K562 (cell line): ENCODE measurements at regions not wholly inside any gene's neighbourhood (a gene's known extent, or its start where the extent isn't known, plus 50 kb on each side); places are given as distances from the start of the nearest gene placed in this dataset.

Source experiments
- ATAC-seq: fragments of 200-7000 bp; cut with Tn5 transposase; 3 replicates; pipeline ENCODE4 v1.9.1; 2020; ENCODE audit warnings: moderate library complexity
- BruUV-seq: library from RNA; stranded (reverse); fragments of 400-500 nt; replicated peaks from 2 replicates; lab custom pipeline; 2021; lab: Mats Ljungman, UMichigan
- CTCF ChIA-PET: fragments of 300-600 bp; formaldehyde crosslinking; extraction: SDS; loops from one replicate; lab custom pipeline; 2021; ENCODE audit warnings: low intra/inter-chr PET ratio; lab: Yijun Ruan, JAX
- POLR2A ChIA-PET: fragments of 300-600, 350-650 bp; sonication (Branson Sonifier 250); formaldehyde crosslinking; extraction: SDS; loops from one replicate; lab custom pipeline; 2021; ENCODE audit warnings: antibody characterized with exemption, inconsistent platforms; lab: Yijun Ruan, JAX
- DNase-seq, 4 experiments: peaks; one replicate each; pipeline versions ENCODE4 v3.0.0 to v3.0.0-alpha.2; 2011 to 2018; ENCODE audit warnings: low spot score in 3 of 4, mixed read lengths in 3 of 4; ENCODE audit errors: extremely low read depth in 1 of 4
- FAIRE-seq: peaks from 2 replicates; lab custom pipeline; 2011; peaks lifted over from hg19 to GRCh38; lab: Jason Lieb, UNC
- H2AFZ ChIP-seq: 2 replicates; pipeline ENCODE4 v1.6.0; 2011; ENCODE audit warnings: low read depth, low read length, control low read depth, inconsistent platforms
- H3K27ac ChIP-seq: fragments of 200-600 bp; 3 replicates; pipeline ENCODE4 v1.8.0; 2011; ENCODE audit warnings: low read depth, mild to moderate bottlenecking, control low read depth, inconsistent platforms, low read length, moderate library complexity, mixed read lengths; ENCODE audit errors: extremely low read depth
- H3K27me3 ChIP-seq, 2 experiments: fragments of 300-600 bp in 1 of 2; 2 replicates in 1 of 2; 3 replicates in 1 of 2; pipeline versions ENCODE4 v1.6.0 to v1.8.0; 2011; ENCODE audit warnings: inconsistent platforms in 2 of 2, low read length in 2 of 2, mild to moderate bottlenecking in 1 of 2, mixed read lengths in 1 of 2, moderate library complexity in 1 of 2; ENCODE audit not compliant: control insufficient read depth in 2 of 2, insufficient read depth in 2 of 2
- H3K36me3 ChIP-seq: fragments of 300-600 bp; 3 replicates; pipeline ENCODE4 v1.8.0; 2011; ENCODE audit warnings: mild to moderate bottlenecking, low read length, inconsistent platforms; ENCODE audit not compliant: control insufficient read depth, insufficient read depth
- H3K4me1 ChIP-seq, 2 experiments: fragments of 200-600 bp in 1 of 2; replicated peaks in 1 of 2; 2 replicates in 1 of 2; 3 replicates in 1 of 2; pipeline versions ENCODE4 v1.5.1 to v1.8.0; 2011; ENCODE audit warnings: inconsistent platforms in 2 of 2, low read length in 2 of 2, mild to moderate bottlenecking in 1 of 2, mixed read lengths in 1 of 2, moderate library complexity in 1 of 2; ENCODE audit not compliant: control insufficient read depth in 2 of 2, insufficient read depth in 2 of 2
- H3K4me2 ChIP-seq: 2 replicates; pipeline ENCODE4 v1.6.1; 2011; ENCODE audit warnings: low read length, control low read depth, inconsistent platforms, mixed read lengths; ENCODE audit not compliant: insufficient read depth
- H3K4me3 ChIP-seq: fragments of 200-600 bp; sonication (generic), shearing (Covaris generic); 2 replicates; pipeline ENCODE4 v1.5.1; 2016; ENCODE audit warnings: control low read depth, inconsistent platforms
- H3K79me2 ChIP-seq: fragments of 200-600 bp; 3 replicates; pipeline ENCODE4 v1.8.0; 2011; ENCODE audit warnings: low read length, inconsistent platforms; ENCODE audit not compliant: control insufficient read depth, insufficient read depth
- H3K9ac ChIP-seq, 2 experiments: 2 replicates each; pipeline versions ENCODE4 v1.6.0 to v1.6.1; 2011; ENCODE audit warnings: low read depth in 2 of 2, low read length in 2 of 2, control low read depth in 1 of 2, inconsistent platforms in 1 of 2, mild to moderate bottlenecking in 1 of 2, mixed read lengths in 1 of 2; ENCODE audit not compliant: insufficient read depth in 1 of 2
- H3K9me1 ChIP-seq: one replicate; pipeline ENCODE4 v1.6.0; 2011; ENCODE audit warnings: inconsistent platforms, mild to moderate bottlenecking, low read length, moderate library complexity; ENCODE audit not compliant: control insufficient read depth, insufficient read depth
- H3K9me3 ChIP-seq: replicated peaks from 2 replicates; pipeline ENCODE4 v1.5.1; 2011; ENCODE audit warnings: low read depth, low read length, inconsistent platforms; ENCODE audit not compliant: control insufficient read depth, insufficient read depth
- H4K20me1 ChIP-seq: replicated peaks from 2 replicates; pipeline ENCODE4 v1.6.1; 2011; ENCODE audit warnings: low read length, inconsistent platforms, mixed read lengths; ENCODE audit not compliant: control insufficient read depth, insufficient read depth
- RBM39 ChIP-seq: fragments of 200-400 bp; formaldehyde crosslinking; optimal IDR thresholded peaks from 2 replicates; pipeline ENCODE3; 2018; ENCODE audit warnings: low read depth, low read length
- TBP ChIP-seq: optimal IDR thresholded peaks from 2 replicates; pipeline ENCODE3; 2011; ENCODE audit warnings: low read depth, low read length, improper control_type of control experiment
- ZNF184 ChIP-seq: sonication (generic); formaldehyde crosslinking; IDR thresholded peaks from 2 replicates; pipeline ENCODE4 v1.5.0; 2020; ENCODE audit warnings: missing genetic modification reagents
- ZSCAN29 ChIP-seq: fragments of 450-650 bp; IDR thresholded peaks from 2 replicates; pipeline ENCODE4 v1.6.1; 2017
- WGBS: fragments of 100-300 bp; shearing (Covaris generic); methylation state at CpG from one replicate; pipeline ENCODE4 v1.1.6; 2016; ENCODE audit warnings: low coverage, mixed read lengths; ENCODE audit not compliant: insufficient coverage; ENCODE audit errors: missing lambda C conversion rate; 5-methylcytosine and 5-hydroxymethylcytosine counted together
- in situ Hi-C: fragments of 300-500 bp; cut with MboI; formaldehyde crosslinking; loops from 4 replicates; pipeline ENCODE4 v1.15.0; 2018; ENCODE audit warnings: inconsistent platforms, mixed read lengths
- intact Hi-C: fragments of 100-400 bp; cut with micrococcal nuclease; formaldehyde crosslinking; loops from 2 replicates; pipeline ENCODE4 v1.14.2; 2022
- TF ChIP-seq, protein P1 (sequence below): fragments of 250-450 bp; sonication (Bioruptor Pico); IDR thresholded peaks from 2 replicates; pipeline ENCODE4 v1.5.0; 2020; ENCODE audit warnings: mild to moderate bottlenecking, borderline replicate concordance
- TF ChIP-seq, protein P2 (sequence below), 2 experiments: fragments of 250-450 bp in 1 of 2; fragments of 450-650 bp in 1 of 2; sonication (Bioruptor Pico) in 1 of 2; IDR thresholded peaks; 2 replicates each; pipeline versions ENCODE4 v1.6.1 to v1.8.0; 2016 to 2021; ENCODE audit warnings: mild to moderate bottlenecking in 2 of 2, moderate library complexity in 2 of 2, missing compliant biosample characterization in 1 of 2, missing genetic modification characterization in 1 of 2

- no peak overlapping the region for H3K4me3 ChIP-seq
- in situ Hi-C loops (no loop called here), intact Hi-C loops (no loop called here)
- TF ChIP-seq ZNF184 (no peak), RBM39 (no peak), ZSCAN29 (no peak), TBP (no peak)
- TF ChIP-seq, protein P1, sequence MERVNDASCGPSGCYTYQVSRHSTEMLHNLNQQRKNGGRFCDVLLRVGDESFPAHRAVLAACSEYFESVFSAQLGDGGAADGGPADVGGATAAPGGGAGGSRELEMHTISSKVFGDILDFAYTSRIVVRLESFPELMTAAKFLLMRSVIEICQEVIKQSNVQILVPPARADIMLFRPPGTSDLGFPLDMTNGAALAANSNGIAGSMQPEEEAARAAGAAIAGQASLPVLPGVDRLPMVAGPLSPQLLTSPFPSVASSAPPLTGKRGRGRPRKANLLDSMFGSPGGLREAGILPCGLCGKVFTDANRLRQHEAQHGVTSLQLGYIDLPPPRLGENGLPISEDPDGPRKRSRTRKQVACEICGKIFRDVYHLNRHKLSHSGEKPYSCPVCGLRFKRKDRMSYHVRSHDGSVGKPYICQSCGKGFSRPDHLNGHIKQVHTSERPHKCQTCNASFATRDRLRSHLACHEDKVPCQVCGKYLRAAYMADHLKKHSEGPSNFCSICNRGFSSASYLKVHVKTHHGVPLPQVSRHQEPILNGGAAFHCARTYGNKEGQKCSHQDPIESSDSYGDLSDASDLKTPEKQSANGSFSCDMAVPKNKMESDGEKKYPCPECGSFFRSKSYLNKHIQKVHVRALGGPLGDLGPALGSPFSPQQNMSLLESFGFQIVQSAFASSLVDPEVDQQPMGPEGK (CRISPR knock-in tag), result no peak
- TF ChIP-seq, protein P2, sequence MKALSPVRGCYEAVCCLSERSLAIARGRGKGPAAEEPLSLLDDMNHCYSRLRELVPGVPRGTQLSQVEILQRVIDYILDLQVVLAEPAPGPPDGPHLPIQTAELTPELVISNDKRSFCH (CRISPR knock-in tag; IDR thresholded peaks at IDR 0.05), result no peak
- TF ChIP-seq, protein P2 (tag; IDR thresholded peaks at IDR 0.05), result no peak
- H3K4me1 ChIP-seq, result no peaks in the 10 kb centered on the region
- no peak for FAIRE-seq
- no peak for ATAC-seq
- WGBS, result 0% methylated on average over 1 of the region's 1 CpG
- ChIA-PET POLR2A (no interaction called here), CTCF (no interaction called here)
- no peak overlapping the region for H3K4me2 ChIP-seq
- H3K9ac ChIP-seq, result no peak overlapping the region
- no peaks in the 10 kb centered on the region for H3K27me3 ChIP-seq
- no TSS peak for BruUV-seq
- no peak for DNase-seq
- no peaks in the 10 kb centered on the region for H3K9me1 ChIP-seq
- H4K20me1 ChIP-seq, result no peaks in the 10 kb centered on the region
- H3K9me3 ChIP-seq, result no peaks in the 10 kb centered on the region
- H3K79me2 ChIP-seq, result no peaks in the 10 kb centered on the region
- H2AFZ ChIP-seq, result no peak overlapping the region
- H3K27ac ChIP-seq, result no peak overlapping the region
- H3K36me3 ChIP-seq, result no peaks in the 10 kb centered on the region
Observed at GRCh38 chrX:64843224-64843623, 133.0 kb downstream of the ZC4H2 start.
